ENCODE measurements at regions not wholly inside any gene's neighbourhood (a gene's known extent, or its start where the extent isn't known, plus 50 kb on each side); places are given as distances from the start of the nearest gene placed in this dataset.
"Not testable (repeated sequence)": the region's sequence is repeated elsewhere in the genome, so short reads cannot be mapped to it uniquely, and the experiment has no call there.

GRCh38 chr4:189592890-189593289 is 347.8 kb upstream of the FRG1 start:
- 78 to 84% (median 80%) methylated on average over 5 of the region's 5 CpGs for WGBS, 5 donors
- DNase-seq = no peak
- Histone ChIP-seq H3K9me3 (peaks cover 0 to 6% (median 0%) of the 10 kb centered on the region in 8 donors), H3K4me3 (no peak overlapping the region), H3K4me1 (no peaks in the 10 kb centered on the region), H3K27me3 (replicated peaks in 1 of 7) (no peaks in the 10 kb centered on the region), H3K27ac (no peak overlapping the region), H3K36me3 (no peaks in the 10 kb centered on the region)
- TF ChIP-seq POLR2AphosphoS5 (IDR thresholded peaks at IDR 0.05) (no peak), POLR2A (IDR thresholded peaks at IDR 0.05) (no peak), CTCF (IDR thresholded peaks at IDR 0.05 in 8 of 11, conservative IDR thresholded peaks at IDR 0.05 in 3 of 11) (no peak)
- intact Hi-C loops (cut with DNase I; ENCODE audit: low total_unique reads) = no loop called here

- DNase-seq = no peak
- 73 to 86% (median 84%) methylated on average over 6 to 8 of the region's 8 CpGs for WGBS, 5 donors
- no peaks in the 10 kb centered on the region for H3K27me3 ChIP-seq (replicated peaks in 1 of 7)
- H3K4me3 ChIP-seq = no peak overlapping the region
- TF ChIP-seq POLR2A (IDR thresholded peaks at IDR 0.05) (no peak), CTCF (IDR thresholded peaks at IDR 0.05 in 8 of 11, conservative IDR thresholded peaks at IDR 0.05 in 3 of 11) (no peak), POLR2AphosphoS5 (IDR thresholded peaks at IDR 0.05) (no peak)
- intact Hi-C loops (cut with DNase I; ENCODE audit: low total_unique reads) = no loop called here
- no peak overlapping the region for H3K27ac ChIP-seq
- H3K4me1 ChIP-seq = no peaks in the 10 kb centered on the region
- H3K36me3 ChIP-seq = no peaks in the 10 kb centered on the region
- H3K9me3 ChIP-seq = peaks cover 0 to 6% (median 0%) of the 10 kb centered on the region in 8 donors
Observed at GRCh38 chr4:189597341-189597740, 343.3 kb upstream of the FRG1 start.

GRCh38 chr4:189600264-189600663 is 340.4 kb upstream of the FRG1 start:
- intact Hi-C loops (cut with DNase I; ENCODE audit: low total_unique reads) = no loop called here
- Histone ChIP-seq H3K9me3 (peaks cover 0 to 6% (median 0%) of the 10 kb centered on the region in 8 donors), H3K27me3 (replicated peaks in 1 of 7) (no peaks in the 10 kb centered on the region), H3K4me3 (no peak overlapping the region), H3K4me1 (no peaks in the 10 kb centered on the region), H3K27ac (no peak overlapping the region), H3K36me3 (no peaks in the 10 kb centered on the region)
- 73 to 88% (median 85%) methylated on average over 4 to 6 of the region's 6 CpGs for WGBS, 5 donors
- TF ChIP-seq POLR2A (IDR thresholded peaks at IDR 0.05) (no peak), POLR2AphosphoS5 (IDR thresholded peaks at IDR 0.05) (no peak), CTCF (IDR thresholded peaks at IDR 0.05 in 8 of 11, conservative IDR thresholded peaks at IDR 0.05 in 3 of 11) (no peak)
- no peak for DNase-seq

- Histone ChIP-seq H3K4me3 (no peak overlapping the region), H3K27ac (no peak overlapping the region), H3K36me3 (no peaks in the 10 kb centered on the region), H3K9me3 (peaks cover 0 to 6% (median 0%) of the 10 kb centered on the region in 8 donors), H3K27me3 (replicated peaks in 1 of 7) (no peaks in the 10 kb centered on the region), H3K4me1 (no peaks in the 10 kb centered on the region)
- no peak for DNase-seq
- TF ChIP-seq POLR2AphosphoS5 (IDR thresholded peaks at IDR 0.05) (no peak), POLR2A (IDR thresholded peaks at IDR 0.05) (no peak)
- intact Hi-C loops (cut with DNase I; ENCODE audit: low total_unique reads) = no loop called here
- WGBS, 5 donors = 48 to 66% (median 57%) methylated on average over 13 of the region's 13 CpGs
Observed at GRCh38 chr4:189600718-189601435, 339.8 kb upstream of the FRG1 start.

- H3K27me3 ChIP-seq (replicated peaks in 1 of 7); H3K27ac ChIP-seq; intact Hi-C loops (cut with DNase I; ENCODE audit: low total_unique reads); H3K4me3 ChIP-seq; H3K36me3 ChIP-seq; H3K4me1 ChIP-seq; DNase-seq; H3K9me3 ChIP-seq: not testable (repeated sequence)
- 51 to 86% (median 76%) methylated on average over 3 of the region's 3 CpGs for WGBS, 5 donors
Observed at GRCh38 chr4:189602827-189603226, 337.8 kb upstream of the FRG1 start.

- peaks cover 0 to 13% (median 0%) of the 10 kb centered on the region in 8 donors for H3K9me3 ChIP-seq
- intact Hi-C loops (cut with DNase I; ENCODE audit: low total_unique reads); H3K4me1 ChIP-seq; H3K27ac ChIP-seq; H3K27me3 ChIP-seq (replicated peaks in 1 of 7); H3K36me3 ChIP-seq; DNase-seq; H3K4me3 ChIP-seq: not testable (repeated sequence)
- 68 to 84% (median 77%) methylated on average over 4 of the region's 4 CpGs for WGBS, 5 donors
Observed at GRCh38 chr4:189610571-189610970, 330.1 kb upstream of the FRG1 start.

Data from spleen (tissue), 11 donors.